GM23338 (cell line): ENCODE measurements at regions not wholly inside any gene's neighbourhood (a gene's known extent, or its start where the extent isn't known, plus 50 kb on each side); places are given as distances from the start of the nearest gene placed in this dataset.

Source experiments
- ATAC-seq: fragments of 200-7000 bp; cut with Tn5 transposase; 3 replicates; pipeline ENCODE4 v1.9.1; 2020
- DNase-seq: peaks from one replicate; pipeline ENCODE4 v3.0.0-alpha.2; 2015; ENCODE audit warnings: low spot score
- H2AFZ ChIP-seq: fragments of 200-600 bp; sonication (generic); 2 replicates; pipeline ENCODE4 v1.8.0; 2016; ENCODE audit warnings: antibody characterized with exemption, mild to moderate bottlenecking, moderate library complexity
- H3F3A ChIP-seq: fragments of 200-600 bp; sonication (generic); replicated peaks from 2 replicates; pipeline ENCODE4 v1.8.0; 2017; ENCODE audit warnings: antibody characterized with exemption, mixed run types, low read depth
- H3K27ac ChIP-seq: fragments of 200-600 bp; sonication (generic); 2 replicates; pipeline ENCODE4 v1.6.1; 2016; ENCODE audit warnings: low read depth
- H3K27me3 ChIP-seq: fragments of 200-600 bp; sonication (generic); 2 replicates; pipeline ENCODE4 v1.8.0; 2016; ENCODE audit warnings: mild to moderate bottlenecking, mixed run types, moderate library complexity; ENCODE audit not compliant: insufficient read depth
- H3K36me3 ChIP-seq: fragments of 200-600 bp; sonication (generic); 2 replicates; pipeline ENCODE4 v1.8.0; 2016; ENCODE audit warnings: mild to moderate bottlenecking; ENCODE audit not compliant: insufficient read depth
- H3K4me1 ChIP-seq: fragments of 200-600 bp; sonication (generic); 2 replicates; pipeline ENCODE4 v1.8.0; 2016; ENCODE audit warnings: mild to moderate bottlenecking, moderate library complexity; ENCODE audit not compliant: insufficient read depth
- H3K4me2 ChIP-seq: fragments of 200-600 bp; sonication (generic); 2 replicates; pipeline ENCODE4 v1.7.1; 2017; ENCODE audit warnings: mixed run types
- H3K4me3 ChIP-seq: fragments of 200-600 bp; sonication (generic); 2 replicates; pipeline ENCODE4 v1.6.1; 2016; ENCODE audit warnings: mixed run types
- H3K79me2 ChIP-seq: fragments of 200-600 bp; sonication (generic); replicated peaks from 2 replicates; pipeline ENCODE4 v1.8.0; 2017; ENCODE audit warnings: mild to moderate bottlenecking; ENCODE audit not compliant: insufficient read depth
- H3K9me2 ChIP-seq: fragments of 200-600 bp; sonication (generic); 2 replicates; pipeline ENCODE4 v1.8.0; 2017; ENCODE audit not compliant: insufficient read depth
- H4K20me1 ChIP-seq: fragments of 200-600 bp; sonication (generic); replicated peaks from 2 replicates; pipeline ENCODE4 v1.8.0; 2017; ENCODE audit warnings: mild to moderate bottlenecking; ENCODE audit not compliant: insufficient read depth
- H3K27ac Mint-ChIP-seq: 2 replicates; pipeline ENCODE4 v1.8.0; 2020; ENCODE audit warnings: inconsistent platforms, mild to moderate bottlenecking, moderate library complexity, mixed read lengths
- H3K27me3 Mint-ChIP-seq: 3 replicates; pipeline ENCODE4 v1.8.0; 2022; ENCODE audit warnings: low read depth, mild to moderate bottlenecking, moderate library complexity, mixed read lengths, inconsistent platforms; ENCODE audit not compliant: insufficient read depth, poor library complexity
- H3K36me3 Mint-ChIP-seq: 3 replicates; pipeline ENCODE4 v1.8.0; 2021; ENCODE audit warnings: low read depth, mild to moderate bottlenecking, inconsistent platforms, moderate library complexity, mixed read lengths
- H3K4me1 Mint-ChIP-seq: 3 replicates; pipeline ENCODE4 v1.8.0; 2020; ENCODE audit warnings: mild to moderate bottlenecking, inconsistent platforms, mixed read lengths
- H3K4me3 Mint-ChIP-seq: 3 replicates; pipeline ENCODE4 v1.8.0; 2021; ENCODE audit warnings: moderate library complexity, mild to moderate bottlenecking, inconsistent platforms, mixed read lengths
- H3K9me3 Mint-ChIP-seq: 3 replicates; pipeline ENCODE4 v1.8.0; 2020; ENCODE audit warnings: moderate library complexity, mild to moderate bottlenecking, inconsistent platforms, mixed read lengths
- CREB1 ChIP-seq: fragments of 250-450 bp; sonication (Bioruptor Pico); IDR thresholded peaks from 2 replicates; pipeline ENCODE4 v1.5.0; 2020; ENCODE audit warnings: low read depth, mild to moderate bottlenecking, moderate library complexity
- CTCF ChIP-seq, 2 experiments: fragments of 200-600 bp in 1 of 2; sonication (generic) in 1 of 2; conservative IDR thresholded peaks; 2 replicates each; pipeline versions ENCODE4 v1.5.1 to v1.6.1; 2016 to 2017; ENCODE audit warnings: antibody characterized with exemption in 2 of 2, low read depth in 2 of 2, mild to moderate bottlenecking in 2 of 2, moderate library complexity in 1 of 2
- EZH2 ChIP-seq: fragments of 200-600 bp; sonication (generic); IDR thresholded peaks from one replicate; pipeline ENCODE4 v1.8.0; 2017; ENCODE audit warnings: antibody characterized with exemption, mild to moderate bottlenecking, low read depth; ENCODE audit not compliant: unreplicated experiment
- EZH2phosphoT487 ChIP-seq: fragments of 200-600 bp; sonication (generic); IDR thresholded peaks from one replicate; pipeline ENCODE4 v1.8.1; 2018; ENCODE audit warnings: antibody characterized with exemption; ENCODE audit not compliant: unreplicated experiment
- JUNB ChIP-seq: IDR thresholded peaks from one replicate; pipeline ENCODE4 v1.6.1; 2016; ENCODE audit warnings: antibody characterized with exemption; ENCODE audit not compliant: unreplicated experiment
- NANOG ChIP-seq: IDR thresholded peaks from 2 replicates; pipeline ENCODE4 v1.6.1; 2016; ENCODE audit warnings: antibody characterized with exemption, borderline replicate concordance
- POLR2AphosphoS5 ChIP-seq: IDR thresholded peaks from 2 replicates; pipeline ENCODE4 v1.6.1; 2016; ENCODE audit warnings: antibody characterized with exemption, low read depth
- STAT1 ChIP-seq: IDR thresholded peaks from one replicate; pipeline ENCODE4 v1.6.1; 2016; ENCODE audit warnings: antibody characterized with exemption; ENCODE audit not compliant: unreplicated experiment
- ZNF114 ChIP-seq: fragments of 250-450 bp; sonication (Bioruptor Pico); IDR thresholded peaks from 2 replicates; pipeline ENCODE4 v1.5.0; 2020; ENCODE audit warnings: mild to moderate bottlenecking, moderate library complexity
- ZNF331 ChIP-seq: fragments of 250-450 bp; sonication (Bioruptor Pico); IDR thresholded peaks from 2 replicates; pipeline ENCODE4 v1.5.0; 2020; ENCODE audit warnings: low read depth, mild to moderate bottlenecking, moderate library complexity
- TF ChIP-seq, protein P1 (sequence below): IDR thresholded peaks from 2 replicates; pipeline ENCODE4 v1.6.1; 2016; ENCODE audit warnings: antibody characterized with exemption
- TF ChIP-seq, protein P2 (sequence below): IDR thresholded peaks from one replicate; pipeline ENCODE4 v1.6.1; 2018; ENCODE audit warnings: antibody characterized with exemption; ENCODE audit not compliant: unreplicated experiment

DNA sequence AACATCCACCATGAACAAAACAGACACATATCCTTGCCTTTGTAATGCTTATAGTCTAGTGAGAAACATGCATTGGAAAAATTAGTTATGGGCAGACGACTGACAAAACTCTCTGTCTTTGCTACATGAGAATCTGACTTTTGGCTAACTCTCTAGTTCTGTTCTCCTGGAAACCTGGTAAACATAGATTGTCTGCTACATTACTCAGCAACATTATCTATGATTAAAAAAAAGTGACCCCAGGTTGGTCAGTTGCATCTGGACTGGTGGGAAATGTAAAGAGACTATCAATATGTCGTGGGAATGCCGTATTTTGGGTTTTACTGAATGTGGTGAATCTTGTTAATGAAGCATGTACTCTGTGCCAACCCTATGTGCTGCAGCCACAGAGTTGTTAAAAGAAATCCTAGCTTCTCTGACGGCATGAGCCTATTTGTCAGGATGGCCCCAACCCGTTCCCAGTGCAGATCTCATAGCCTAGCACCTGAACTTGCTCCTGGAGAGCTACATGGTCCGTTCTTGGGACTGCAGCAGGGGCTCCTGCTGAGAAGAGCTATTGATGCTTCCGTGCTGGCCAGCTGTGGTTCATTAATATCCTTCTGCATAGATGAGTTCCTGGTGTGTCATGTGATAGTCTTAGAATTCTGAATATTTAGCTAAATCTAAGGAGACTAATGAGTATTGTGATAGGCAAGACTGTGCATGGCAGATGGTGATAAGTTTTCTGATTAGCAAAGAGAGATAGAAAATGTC lies 311.7 kb upstream of the ZNF717 start:
- Histone ChIP-seq H3F3A (no peaks in the 10 kb centered on the region), H3K79me2 (no peaks in the 10 kb centered on the region), H3K4me1 (peaks cover 38% of the 10 kb centered on the region), H3K27me3 (no peaks in the 10 kb centered on the region), H3K9me2 (no peaks in the 10 kb centered on the region), H2AFZ (no peak overlapping the region), H4K20me1 (no peaks in the 10 kb centered on the region), H3K27ac (no peak overlapping the region), H3K36me3 (no peaks in the 10 kb centered on the region), H3K4me2 (no peak overlapping the region), H3K4me3 (no peak overlapping the region)
- ATAC-seq = no peak; the same call in 2 of the 3 replicates
- TF ChIP-seq NANOG (no peak), ZNF114 (CRISPR knock-in tag) (no peak), JUNB (no peak), EZH2phosphoT487 (no peak), STAT1 (no peak), CTCF (conservative IDR thresholded peaks at IDR 0.05; ENCODE audit: low read depth in 2 of 2) (no peak), CREB1 (CRISPR knock-in tag) (no peak), EZH2 (no peak), POLR2AphosphoS5 (no peak)
- TF ChIP-seq, protein P1, sequence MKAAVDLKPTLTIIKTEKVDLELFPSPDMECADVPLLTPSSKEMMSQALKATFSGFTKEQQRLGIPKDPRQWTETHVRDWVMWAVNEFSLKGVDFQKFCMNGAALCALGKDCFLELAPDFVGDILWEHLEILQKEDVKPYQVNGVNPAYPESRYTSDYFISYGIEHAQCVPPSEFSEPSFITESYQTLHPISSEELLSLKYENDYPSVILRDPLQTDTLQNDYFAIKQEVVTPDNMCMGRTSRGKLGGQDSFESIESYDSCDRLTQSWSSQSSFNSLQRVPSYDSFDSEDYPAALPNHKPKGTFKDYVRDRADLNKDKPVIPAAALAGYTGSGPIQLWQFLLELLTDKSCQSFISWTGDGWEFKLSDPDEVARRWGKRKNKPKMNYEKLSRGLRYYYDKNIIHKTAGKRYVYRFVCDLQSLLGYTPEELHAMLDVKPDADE = no peak
- Mint-ChIP-seq H3K27me3 (no peaks in the 10 kb centered on the region), H3K4me3 (no peak overlapping the region), H3K36me3 (no peaks in the 10 kb centered on the region), H3K9me3 (no peaks in the 10 kb centered on the region), H3K4me1 (peaks cover 37% of the 10 kb centered on the region), H3K27ac (peak overlapping the region; percentile 42)
- DNase-seq = no peak

DNA sequence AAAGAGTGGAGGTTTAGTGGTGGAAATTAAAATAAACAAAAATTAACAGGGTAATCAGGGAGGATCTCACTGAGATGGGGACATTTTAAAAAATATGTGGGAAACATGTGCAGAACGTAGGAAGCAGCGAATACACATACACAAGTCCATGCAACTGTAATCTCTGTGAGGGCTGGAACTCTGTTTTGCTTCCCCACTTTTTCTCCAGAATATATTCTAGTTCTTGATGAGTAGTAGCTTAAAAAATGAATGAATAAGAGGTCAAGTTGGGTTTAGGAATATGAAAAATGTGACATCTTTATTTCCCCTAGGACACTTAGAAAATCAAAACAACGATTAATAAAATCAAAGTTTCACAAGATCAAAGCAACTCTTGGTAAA lies 312.2 kb upstream of the ZNF717 start:
- no peaks in the 10 kb centered on the region for H3K79me2 ChIP-seq
- H3F3A ChIP-seq = no peaks in the 10 kb centered on the region
- H3K4me2 ChIP-seq = no peak overlapping the region
- H4K20me1 ChIP-seq = no peaks in the 10 kb centered on the region
- DNase-seq (no peak), ATAC-seq (no peak)
- H3K4me3 ChIP-seq = no peak overlapping the region
- Mint-ChIP-seq H3K36me3 (peaks cover 3% of the 10 kb centered on the region; the same call in 2 of the 3 replicates), H3K9me3 (no peaks in the 10 kb centered on the region), H3K27me3 (no peaks in the 10 kb centered on the region), H3K4me1 (peaks cover 33% of the 10 kb centered on the region), H3K27ac (no peak overlapping the region; the same call in 1 of the 2 replicates), H3K4me3 (no peak overlapping the region)
- H2AFZ ChIP-seq = no peak overlapping the region
- no peaks in the 10 kb centered on the region for H3K27me3 ChIP-seq
- no peak overlapping the region for H3K27ac ChIP-seq
- no peaks in the 10 kb centered on the region for H3K9me2 ChIP-seq
- peaks cover 34% of the 10 kb centered on the region for H3K4me1 ChIP-seq
- no peaks in the 10 kb centered on the region for H3K36me3 ChIP-seq
- no peak for TF ChIP-seq EZH2
- TF ChIP-seq EZH2phosphoT487 = no peak
- TF ChIP-seq CTCF (conservative IDR thresholded peaks at IDR 0.05; ENCODE audit: low read depth in 2 of 2) = no peak
- TF ChIP-seq ZNF114 (CRISPR knock-in tag) = no peak
- TF ChIP-seq CREB1 (CRISPR knock-in tag) = no peak
- TF ChIP-seq, protein P1 = no peak
- TF ChIP-seq NANOG = no peak
- TF ChIP-seq, protein P2, sequence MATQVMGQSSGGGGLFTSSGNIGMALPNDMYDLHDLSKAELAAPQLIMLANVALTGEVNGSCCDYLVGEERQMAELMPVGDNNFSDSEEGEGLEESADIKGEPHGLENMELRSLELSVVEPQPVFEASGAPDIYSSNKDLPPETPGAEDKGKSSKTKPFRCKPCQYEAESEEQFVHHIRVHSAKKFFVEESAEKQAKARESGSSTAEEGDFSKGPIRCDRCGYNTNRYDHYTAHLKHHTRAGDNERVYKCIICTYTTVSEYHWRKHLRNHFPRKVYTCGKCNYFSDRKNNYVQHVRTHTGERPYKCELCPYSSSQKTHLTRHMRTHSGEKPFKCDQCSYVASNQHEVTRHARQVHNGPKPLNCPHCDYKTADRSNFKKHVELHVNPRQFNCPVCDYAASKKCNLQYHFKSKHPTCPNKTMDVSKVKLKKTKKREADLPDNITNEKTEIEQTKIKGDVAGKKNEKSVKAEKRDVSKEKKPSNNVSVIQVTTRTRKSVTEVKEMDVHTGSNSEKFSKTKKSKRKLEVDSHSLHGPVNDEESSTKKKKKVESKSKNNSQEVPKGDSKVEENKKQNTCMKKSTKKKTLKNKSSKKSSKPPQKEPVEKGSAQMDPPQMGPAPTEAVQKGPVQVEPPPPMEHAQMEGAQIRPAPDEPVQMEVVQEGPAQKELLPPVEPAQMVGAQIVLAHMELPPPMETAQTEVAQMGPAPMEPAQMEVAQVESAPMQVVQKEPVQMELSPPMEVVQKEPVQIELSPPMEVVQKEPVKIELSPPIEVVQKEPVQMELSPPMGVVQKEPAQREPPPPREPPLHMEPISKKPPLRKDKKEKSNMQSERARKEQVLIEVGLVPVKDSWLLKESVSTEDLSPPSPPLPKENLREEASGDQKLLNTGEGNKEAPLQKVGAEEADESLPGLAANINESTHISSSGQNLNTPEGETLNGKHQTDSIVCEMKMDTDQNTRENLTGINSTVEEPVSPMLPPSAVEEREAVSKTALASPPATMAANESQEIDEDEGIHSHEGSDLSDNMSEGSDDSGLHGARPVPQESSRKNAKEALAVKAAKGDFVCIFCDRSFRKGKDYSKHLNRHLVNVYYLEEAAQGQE = no peak
- no peak for TF ChIP-seq JUNB
- TF ChIP-seq ZNF331 = no peak
- no peak for TF ChIP-seq STAT1
